HG03432 (cell line): ENCODE measurements at regions not wholly inside any gene's neighbourhood (a gene's known extent, or its start where the extent isn't known, plus 50 kb on each side); places are given as distances from the start of the nearest gene placed in this dataset.
"Not testable (repeated sequence)": the region's sequence is repeated elsewhere in the genome, so short reads cannot be mapped to it uniquely, and the experiment has no call there.

Source experiments
- ATAC-seq: cut with Tn5 transposase; IDR thresholded peaks from one replicate; pipeline ENCODE4 v1.9.1; 2021; ENCODE audit warnings: mild to moderate bottlenecking, moderate library complexity; ENCODE audit not compliant: unreplicated experiment

- no peak for ATAC-seq
These were observed 80.4 kb downstream of the PMAIP1 start for GRCh38 chr18:59980188-59980637.

GRCh38 chr18:59971871-59972428 is 72.2 kb downstream of the PMAIP1 start:
- ATAC-seq: no peak

- peak; percentile 85 for ATAC-seq
These were observed 71.3 kb downstream of the PMAIP1 start for GRCh38 chr18:59971144-59971543.

- ATAC-seq: not testable (repeated sequence)
These were observed 69.8 kb downstream of the PMAIP1 start for GRCh38 chr18:59969477-59970028.

GRCh38 chr18:59968583-59968982 is 68.8 kb downstream of the PMAIP1 start:
- no peak for ATAC-seq

GRCh38 chr18:59967878-59968277 is 68.1 kb downstream of the PMAIP1 start:
- no peak for ATAC-seq

- ATAC-seq: no peak
These were observed 67.1 kb downstream of the PMAIP1 start for GRCh38 chr18:59966913-59967312.

- no peak for ATAC-seq
These were observed 63.4 kb downstream of the PMAIP1 start for GRCh38 chr18:59963229-59963628.

- ATAC-seq: peak; percentile 79
These were observed 61.3 kb downstream of the PMAIP1 start for GRCh38 chr18:59961070-59961469.

GRCh38 chr18:59960272-59960671 is 60.5 kb downstream of the PMAIP1 start:
- no peak for ATAC-seq

GRCh38 chr18:59959606-59960005 is 59.8 kb downstream of the PMAIP1 start:
- no peak for ATAC-seq

- ATAC-seq: no peak
These were observed 59.3 kb downstream of the PMAIP1 start for GRCh38 chr18:59959073-59959472.

- ATAC-seq: peak; percentile 33
These were observed 58.2 kb downstream of the PMAIP1 start for GRCh38 chr18:59957957-59958356.

- ATAC-seq: no peak
These were observed 55.0 kb downstream of the PMAIP1 start for GRCh38 chr18:59954755-59955156.

GRCh38 chr18:59954241-59954640 is 54.4 kb downstream of the PMAIP1 start:
- ATAC-seq: no peak
